GM19023 (cell line): ENCODE measurements at regions not wholly inside any gene's neighbourhood (a gene's known extent, or its start where the extent isn't known, plus 50 kb on each side); places are given as distances from the start of the nearest gene placed in this dataset.

Experiments
- ATAC-seq: cut with Tn5 transposase; IDR thresholded peaks from one replicate; pipeline ENCODE4 v1.9.1; 2021; ENCODE audit warnings: mild to moderate bottlenecking, moderate library complexity; ENCODE audit not compliant: unreplicated experiment

GRCh38 chr1:82923931-82924330, 1075.0 kb downstream of the TTLL7 start:
- ATAC-seq = no peak

DNA sequence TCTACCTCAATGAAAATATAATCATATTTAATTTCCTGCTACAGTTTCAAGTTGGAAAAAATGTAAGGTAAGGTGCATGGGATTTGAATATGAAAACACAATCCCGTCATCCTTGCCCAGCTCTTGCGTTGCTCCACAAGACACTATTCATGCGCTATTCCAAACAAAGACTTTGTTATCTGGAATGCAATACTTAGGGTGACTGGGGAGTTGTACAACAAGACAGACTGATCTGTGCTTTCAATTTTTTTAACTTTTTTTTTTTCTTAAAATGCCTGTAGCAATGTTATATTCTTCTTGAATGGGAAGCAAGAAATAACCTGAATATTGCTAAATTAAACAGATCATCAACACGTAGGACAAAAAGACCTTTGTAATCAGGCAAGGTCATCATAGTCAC, 1077.2 kb downstream of the TTLL7 start:
- ATAC-seq = no peak

- ATAC-seq = no peak
Observed at GRCh38 chr1:82920418-82921248, 1078.3 kb downstream of the TTLL7 start.

DNA sequence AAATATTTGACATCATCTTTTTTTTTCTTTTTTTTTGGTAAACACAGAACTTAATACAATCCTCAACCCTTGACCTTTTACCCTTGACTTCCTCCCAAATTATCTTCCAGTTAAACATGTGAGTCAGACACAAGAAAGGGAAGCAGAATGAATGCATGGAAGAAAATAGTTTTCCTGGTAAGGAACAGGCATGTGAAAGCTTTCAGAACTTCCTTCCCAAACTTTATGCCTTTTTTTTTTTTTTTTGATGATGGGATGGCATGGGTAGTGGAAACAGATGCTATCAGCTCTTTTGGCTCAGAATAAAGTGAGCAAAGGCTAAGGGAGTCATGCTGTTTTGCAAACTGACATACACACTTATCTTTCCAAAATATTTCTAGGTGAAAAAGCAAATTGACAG, 1079.1 kb downstream of the TTLL7 start:
- ATAC-seq = no peak

GRCh38 chr1:82907313-82907712, 1091.6 kb downstream of the TTLL7 start:
- ATAC-seq = no peak

- ATAC-seq = no peak
Observed at GRCh38 chr1:82903626-82904025, 1095.3 kb downstream of the TTLL7 start.

GRCh38 chr1:82901561-82901960, 1097.4 kb downstream of the TTLL7 start:
- ATAC-seq = no peak

DNA sequence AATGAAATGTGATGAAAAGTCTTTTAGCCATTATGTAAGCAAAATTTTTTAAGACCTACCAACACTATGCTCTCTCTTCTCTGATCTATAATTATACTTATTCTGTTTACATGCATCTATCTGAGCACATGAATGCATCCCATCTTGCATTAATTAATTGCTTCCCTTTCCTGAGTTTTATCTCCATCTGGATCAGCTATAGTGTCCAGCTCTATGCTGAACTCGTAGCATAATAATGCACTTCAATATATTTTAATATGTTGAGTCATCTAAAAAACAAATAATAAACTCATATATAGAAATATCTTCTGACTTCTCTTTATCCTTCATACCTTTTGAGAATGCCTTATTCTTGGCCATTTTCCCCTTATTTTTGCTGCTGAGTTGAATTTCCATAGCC, 1097.8 kb downstream of the TTLL7 start:
- ATAC-seq = no peak

DNA sequence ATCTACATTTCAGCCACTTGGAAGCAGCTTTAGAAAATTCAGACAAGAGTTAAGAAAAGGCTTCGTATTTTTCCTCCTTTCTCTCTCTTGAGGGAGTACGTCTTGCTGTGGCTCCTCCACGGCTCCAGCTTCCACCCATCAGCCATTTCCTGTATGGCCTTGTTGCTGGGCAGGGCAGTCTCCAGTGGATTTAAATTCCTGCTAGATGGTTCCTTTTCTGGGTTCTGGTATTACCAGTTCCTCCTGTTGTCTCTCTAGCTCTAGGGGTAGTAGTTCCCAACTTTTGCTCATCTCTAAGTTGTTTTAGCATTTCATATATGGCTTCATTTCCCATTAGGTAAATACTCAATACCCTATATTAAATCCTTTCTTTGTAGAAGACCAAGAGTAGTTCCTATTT, 1098.3 kb downstream of the ADGRL2 start:
- no peak for ATAC-seq

- no peak for ATAC-seq
Observed at GRCh38 chr1:82897549-82897948, 1096.8 kb downstream of the ADGRL2 start.

GRCh38 chr1:82896036-82896435, 1095.3 kb downstream of the ADGRL2 start:
- ATAC-seq = no peak

DNA sequence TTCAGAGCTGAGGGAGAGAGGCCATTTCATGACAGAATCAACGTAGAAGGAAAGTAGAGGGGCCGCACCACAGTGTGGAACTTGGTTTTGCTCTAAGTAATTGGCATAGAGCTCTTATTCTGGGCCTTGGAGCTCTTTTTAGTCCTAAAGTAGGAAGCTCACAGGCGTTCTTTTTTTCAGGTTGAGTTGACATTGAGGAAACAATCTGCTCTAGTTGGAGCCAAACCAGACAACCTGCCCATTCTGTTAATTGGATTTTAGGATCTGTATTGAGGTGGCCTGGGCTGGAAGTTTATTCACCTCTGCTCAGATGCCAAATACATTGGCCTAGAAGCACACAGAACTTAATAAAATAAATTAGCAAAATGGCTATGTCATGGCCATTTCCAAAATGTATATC, 1093.9 kb downstream of the ADGRL2 start:
- no peak for ATAC-seq

DNA sequence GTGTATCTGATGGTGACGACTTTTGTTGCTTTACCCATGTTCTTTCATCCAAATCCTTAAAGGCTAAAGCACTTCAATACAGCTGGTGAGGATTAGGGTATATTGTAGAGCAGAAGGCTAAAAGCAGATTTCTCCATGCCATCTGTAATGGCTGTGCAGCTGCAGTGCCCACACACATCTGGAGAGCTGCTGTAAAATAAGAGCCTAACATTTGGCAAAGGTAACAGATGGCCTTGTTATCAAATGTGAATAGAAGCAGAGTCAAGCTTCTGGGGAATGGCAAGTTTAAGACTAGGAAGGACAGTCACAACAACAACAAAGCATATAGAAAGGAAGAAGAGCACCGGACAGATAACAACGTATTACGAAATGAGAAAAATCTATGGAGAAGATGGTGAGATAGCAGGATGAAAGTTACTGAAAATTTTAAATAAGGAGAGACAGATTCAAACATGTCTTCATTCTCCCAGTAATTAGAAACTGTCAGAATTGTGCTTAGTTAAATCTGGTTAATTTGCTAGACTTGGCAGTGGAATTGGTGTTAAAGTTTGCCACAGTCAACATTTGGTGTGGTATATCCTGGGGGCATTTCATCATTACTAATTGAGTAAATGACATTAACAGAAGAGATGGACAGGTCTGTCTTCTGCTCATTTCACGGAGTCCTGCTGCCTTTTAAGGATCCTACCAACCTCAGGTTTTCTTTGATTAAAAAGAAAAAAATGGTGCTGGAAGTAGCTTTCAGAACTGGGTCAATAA, 1093.2 kb downstream of the ADGRL2 start:
- ATAC-seq = no peak

GRCh38 chr1:82880506-82880905, 1079.8 kb downstream of the ADGRL2 start:
- ATAC-seq = no peak

DNA sequence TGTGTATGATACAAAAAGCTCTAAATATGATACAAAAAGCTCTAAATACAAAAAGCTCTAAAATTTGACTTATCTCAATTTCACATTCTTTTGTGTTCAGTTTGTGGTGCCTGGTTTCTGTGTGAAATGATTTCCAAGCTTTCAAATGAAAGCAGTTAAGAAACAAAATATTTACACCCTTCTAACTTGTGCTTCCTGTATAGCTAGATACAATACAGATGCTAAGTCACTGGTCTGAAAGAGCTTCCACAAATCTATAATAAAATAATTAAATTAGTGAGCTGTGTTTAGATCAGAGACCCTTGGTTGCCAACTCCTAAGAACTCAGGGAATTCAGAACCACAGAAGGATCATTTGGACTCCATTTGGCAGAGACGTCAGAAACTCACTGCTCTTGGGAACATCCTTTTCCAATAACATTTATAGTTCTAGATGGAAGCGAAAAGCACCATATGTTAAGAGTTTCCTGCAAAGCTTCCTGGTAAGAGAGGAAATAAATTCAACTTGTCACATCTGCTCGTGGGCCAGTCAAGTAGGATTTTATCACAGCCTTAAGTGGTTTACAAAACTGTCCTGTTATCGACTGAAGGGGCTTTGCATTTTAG, 1079.1 kb downstream of the ADGRL2 start:
- ATAC-seq = no peak

DNA sequence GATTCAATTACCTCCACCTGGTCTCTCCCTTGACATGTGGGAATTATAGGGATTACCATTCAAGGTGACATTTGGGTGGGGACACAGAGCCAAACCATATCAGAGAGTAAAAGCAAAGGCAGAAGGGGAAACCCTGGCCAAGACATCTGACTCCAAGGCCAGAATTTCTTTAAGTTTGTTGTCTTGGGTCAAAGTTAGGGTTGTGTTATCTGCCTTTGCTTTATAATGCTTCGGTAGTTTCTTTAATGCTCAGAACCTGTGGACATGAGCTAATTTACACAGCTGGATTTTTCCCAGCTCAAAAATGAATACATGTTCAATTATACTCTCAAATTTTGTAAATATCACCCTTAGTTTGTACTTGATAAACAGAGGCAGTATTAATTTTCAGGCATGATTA, 1074.4 kb downstream of the ADGRL2 start:
- no peak for ATAC-seq

GRCh38 chr1:82874041-82874440, 1073.3 kb downstream of the ADGRL2 start:
- no peak for ATAC-seq

GRCh38 chr1:82870332-82870731, 1069.6 kb downstream of the ADGRL2 start:
- ATAC-seq = no peak

GRCh38 chr1:82867781-82868180, 1067.0 kb downstream of the ADGRL2 start:
- no peak for ATAC-seq

- ATAC-seq = no peak
Observed at GRCh38 chr1:82861749-82862148, 1061.0 kb downstream of the ADGRL2 start.

DNA sequence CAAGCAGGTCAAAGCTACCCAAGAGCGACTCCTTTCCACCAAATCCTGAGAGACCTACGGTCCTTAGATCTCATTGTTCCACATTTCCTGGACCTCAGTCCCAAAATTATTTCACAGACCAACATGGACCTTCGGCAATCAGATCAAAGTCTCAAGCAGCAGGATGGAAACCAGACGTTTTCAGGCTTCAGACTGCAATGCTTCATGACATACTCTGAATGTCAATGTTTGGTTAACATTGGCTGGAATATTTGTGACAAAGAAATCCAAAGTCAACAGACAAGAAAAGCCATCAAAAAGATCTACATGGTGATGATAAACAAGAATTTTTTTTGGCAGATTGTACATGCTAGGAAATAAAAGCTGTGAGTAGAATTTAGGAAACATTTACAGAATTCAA, 1057.3 kb downstream of the ADGRL2 start:
- ATAC-seq = no peak

- ATAC-seq = no peak
Observed at GRCh38 chr1:82849460-82849859, 1048.7 kb downstream of the ADGRL2 start.
